ENCODE measurements at regions not wholly inside any gene's neighbourhood (a gene's known extent, or its start where the extent isn't known, plus 50 kb on each side); places are given as distances from the start of the nearest gene placed in this dataset.

DNA sequence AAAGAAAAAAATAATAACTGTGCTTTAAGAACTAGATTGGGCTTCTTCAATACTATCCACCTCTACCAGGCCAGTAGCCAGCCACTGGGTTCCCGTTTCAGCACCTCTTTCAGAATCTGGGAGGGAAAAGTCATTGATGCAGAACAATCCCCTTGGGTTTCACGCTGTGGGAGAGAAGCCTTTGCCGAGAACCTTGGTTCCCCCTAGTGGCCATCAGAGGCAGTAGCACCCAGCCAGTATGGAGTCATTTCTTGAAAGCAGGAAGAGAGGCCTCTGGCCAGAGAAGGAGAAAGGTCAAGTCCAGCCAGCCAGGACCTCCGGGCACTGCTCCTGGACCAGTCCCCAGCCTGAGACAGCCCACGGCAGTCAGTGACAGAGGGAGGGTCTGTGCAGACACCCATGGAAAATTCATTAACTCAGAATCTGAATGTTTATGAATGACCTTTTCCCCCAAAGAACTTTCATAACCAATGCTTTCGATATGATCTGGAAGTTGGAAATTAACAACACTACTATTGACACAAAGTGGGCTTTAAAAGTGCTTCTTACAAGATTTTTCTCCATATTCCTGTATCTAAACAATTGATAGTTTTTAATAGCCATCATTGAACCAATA lies 51.2 kb upstream of the CDH5 start:
- peak; percentile 1 for DNase-seq (ENCODE audit: low read depth)

DNA sequence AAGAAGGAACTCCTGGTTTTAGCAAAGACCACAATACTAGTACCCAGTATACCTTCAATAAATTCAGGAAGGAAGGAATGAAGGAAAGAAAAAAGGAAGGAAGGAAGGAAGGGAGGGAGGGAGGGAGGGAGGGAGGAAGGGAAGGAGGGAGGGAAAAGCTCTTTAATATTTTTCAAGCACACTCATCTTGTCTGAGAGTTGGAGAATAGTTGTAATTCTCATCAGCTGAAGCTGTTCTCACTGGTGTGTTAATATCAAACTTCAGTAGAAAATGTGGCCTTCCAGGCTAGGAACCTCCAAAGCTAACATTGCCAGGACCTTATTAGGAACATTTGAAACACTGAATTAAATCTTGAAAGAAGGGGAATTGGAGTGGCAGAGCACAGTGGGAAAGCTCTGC lies 55.2 kb upstream of the CDH5 start:
- DNase-seq (ENCODE audit: low read depth), result no peak

DNA sequence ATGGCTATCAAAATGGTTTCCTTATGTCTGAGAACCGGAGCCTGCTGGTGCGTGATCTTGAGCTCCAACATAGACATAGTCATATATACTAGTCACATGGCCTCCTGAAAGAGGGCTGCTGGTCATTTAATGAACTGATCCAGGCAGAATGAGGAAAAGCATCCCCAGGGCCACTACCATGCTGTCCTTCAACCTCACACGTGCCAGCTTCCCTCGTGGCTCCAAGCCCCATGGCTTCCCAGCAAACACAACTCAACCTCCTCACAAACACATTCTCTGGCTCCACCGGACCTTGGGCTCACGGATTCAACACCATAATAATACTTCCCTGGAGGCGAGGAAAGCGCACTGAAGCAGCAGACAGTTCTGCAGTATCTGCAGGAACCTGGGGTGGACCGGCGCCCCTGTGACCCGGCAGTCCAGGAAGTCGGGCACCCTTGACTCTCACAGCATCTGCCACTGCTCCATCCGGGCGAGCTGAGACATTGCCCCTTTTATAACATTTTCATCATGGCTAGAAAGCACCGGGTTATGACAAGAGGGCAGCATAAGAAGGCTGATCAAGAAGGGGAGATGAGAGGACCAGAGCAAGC lies 57.2 kb upstream of the CDH5 start:
- no peak for DNase-seq (ENCODE audit: low read depth)

DNA sequence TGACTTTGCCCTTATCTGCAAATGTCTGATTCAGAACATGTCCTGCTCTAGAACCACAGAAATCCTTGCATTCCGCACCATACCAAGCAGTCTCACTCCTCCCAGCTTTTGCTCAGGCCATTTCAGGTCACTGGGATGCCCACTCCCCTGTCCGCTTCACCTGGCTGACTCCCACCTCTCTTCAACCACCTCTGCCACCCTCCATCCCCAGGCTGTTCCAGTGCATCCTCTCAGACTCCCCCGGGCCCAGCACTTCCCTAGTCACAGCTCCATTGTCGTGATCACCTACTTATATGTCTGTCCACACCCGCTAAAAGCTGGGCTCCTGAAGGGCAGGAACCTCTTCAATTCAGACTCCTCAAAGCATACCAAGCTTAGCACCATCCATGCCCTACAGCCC lies 58.4 kb upstream of the CDH5 start:
- DNase-seq (ENCODE audit: low read depth), result no peak

DNA sequence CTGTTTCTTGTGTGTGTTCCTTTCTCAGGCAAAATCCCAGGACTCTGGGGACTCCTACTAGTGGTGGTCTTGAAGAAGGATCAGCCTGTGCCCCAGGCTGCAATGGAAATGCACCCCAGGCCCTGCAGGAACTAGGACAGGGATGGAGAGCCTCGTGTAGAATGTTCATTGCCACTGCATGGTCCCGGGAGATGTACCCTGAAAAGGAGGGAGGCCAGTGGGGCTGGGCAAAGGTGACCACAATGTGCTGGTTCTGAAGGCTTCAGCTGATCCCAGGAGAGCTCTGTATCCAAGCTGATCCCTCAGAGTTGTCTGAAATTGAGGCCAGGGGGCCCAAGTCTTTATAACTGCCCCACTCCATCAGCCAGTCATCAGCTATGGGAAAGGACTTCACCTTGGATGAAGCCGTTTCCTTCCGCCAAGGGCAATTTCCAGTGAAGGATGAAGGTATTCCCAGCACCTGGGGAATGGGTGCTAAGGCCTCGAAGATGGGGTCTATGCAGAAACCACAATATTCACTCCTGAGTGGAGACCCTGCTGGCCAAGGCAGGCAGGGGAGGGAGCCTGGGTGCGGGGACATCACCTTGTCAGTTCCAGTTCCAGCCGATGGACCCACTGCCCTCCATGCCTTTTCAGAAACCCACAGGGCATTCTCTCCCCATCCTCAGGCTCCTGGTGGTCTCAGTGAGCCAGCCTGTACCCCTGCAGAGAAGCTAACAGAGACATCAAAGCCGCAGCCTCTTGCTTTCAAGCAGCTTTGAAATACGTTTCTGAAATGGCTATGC lies 59.9 kb upstream of the CDH5 start:
- no peak for DNase-seq (ENCODE audit: low read depth)

DNA sequence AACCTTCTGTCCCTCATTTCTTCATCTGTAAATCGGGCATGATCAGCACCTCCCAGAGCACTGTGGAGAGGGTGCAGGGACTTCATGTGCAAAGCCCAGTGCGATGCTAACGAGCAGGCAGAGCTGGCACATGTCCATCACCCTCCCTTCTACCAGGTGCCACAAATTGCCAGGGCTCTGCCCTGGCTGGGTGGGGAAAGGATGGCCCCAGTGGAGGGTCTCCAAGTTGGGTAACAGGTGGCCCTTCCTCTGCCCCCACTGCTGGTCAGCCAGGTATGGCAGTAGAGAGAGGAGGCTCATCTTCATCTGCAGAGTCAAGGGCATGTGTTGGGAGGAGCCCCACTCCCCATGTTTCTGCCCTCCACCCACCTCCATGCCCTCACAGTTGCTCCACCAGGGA lies 61.5 kb upstream of the CDH5 start:
- DNase-seq (ENCODE audit: low read depth), result no peak

DNA sequence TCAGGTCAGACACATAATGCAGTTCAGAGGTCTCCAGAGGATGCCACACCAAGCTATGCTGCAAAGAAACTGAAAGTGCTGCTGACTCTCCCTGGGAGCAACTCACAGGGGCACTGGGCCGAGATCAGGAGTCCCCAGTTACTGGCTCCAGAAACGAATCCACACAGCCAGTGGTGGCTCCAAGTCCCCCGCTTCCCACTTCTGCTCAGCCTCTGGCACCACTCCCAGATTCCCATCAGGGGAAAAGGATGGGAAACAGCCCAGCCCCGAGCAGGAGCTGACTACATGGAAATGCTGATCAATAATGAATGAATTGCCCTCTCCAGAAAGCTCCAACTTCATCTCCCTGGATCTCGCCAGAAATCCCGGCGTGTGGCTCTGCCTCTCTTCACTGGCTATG lies 62.3 kb upstream of the CDH5 start:
- no peak for DNase-seq (ENCODE audit: low read depth)

DNA sequence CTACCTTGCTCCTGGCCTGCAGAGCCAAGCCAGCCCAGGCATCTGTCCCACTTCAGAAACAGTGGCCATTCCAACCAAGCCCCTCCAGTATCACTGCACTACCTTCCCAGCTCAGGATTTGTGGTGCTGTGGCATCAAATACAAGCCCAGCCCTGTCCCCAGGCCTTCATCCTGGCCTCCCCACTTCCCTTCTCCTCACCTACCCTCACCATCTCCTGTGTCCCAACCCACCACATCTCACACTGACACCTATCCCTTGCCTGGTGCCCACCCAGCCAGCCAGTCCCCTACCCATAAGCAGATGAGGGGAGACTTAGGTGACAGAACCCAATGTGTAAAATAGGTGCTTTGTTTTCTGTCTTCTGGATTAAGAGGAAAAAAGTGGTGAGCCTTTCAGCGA lies 66.0 kb upstream of the CDH5 start:
- DNase-seq (ENCODE audit: low read depth), result no peak

DNA sequence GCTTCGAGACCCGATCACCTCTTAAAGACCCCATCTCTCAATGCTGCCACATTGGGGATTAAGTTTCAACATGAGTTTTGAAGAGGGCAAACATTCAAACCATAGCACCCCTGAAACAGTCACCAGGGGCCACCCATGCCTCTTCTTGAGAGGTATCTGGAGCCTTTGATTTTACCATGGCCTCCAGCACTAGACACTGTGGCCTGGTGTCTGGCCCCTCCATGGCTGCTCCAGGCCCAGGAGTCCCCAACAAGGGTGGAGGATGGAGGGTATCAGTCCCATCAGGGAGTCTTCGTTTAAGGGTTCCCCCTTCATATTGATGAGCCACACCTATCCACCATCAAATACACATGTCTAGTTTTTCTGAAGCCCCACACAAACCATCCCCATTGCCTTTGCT lies 66.5 kb upstream of the CDH5 start:
- no peak for DNase-seq (ENCODE audit: low read depth)

DNA sequence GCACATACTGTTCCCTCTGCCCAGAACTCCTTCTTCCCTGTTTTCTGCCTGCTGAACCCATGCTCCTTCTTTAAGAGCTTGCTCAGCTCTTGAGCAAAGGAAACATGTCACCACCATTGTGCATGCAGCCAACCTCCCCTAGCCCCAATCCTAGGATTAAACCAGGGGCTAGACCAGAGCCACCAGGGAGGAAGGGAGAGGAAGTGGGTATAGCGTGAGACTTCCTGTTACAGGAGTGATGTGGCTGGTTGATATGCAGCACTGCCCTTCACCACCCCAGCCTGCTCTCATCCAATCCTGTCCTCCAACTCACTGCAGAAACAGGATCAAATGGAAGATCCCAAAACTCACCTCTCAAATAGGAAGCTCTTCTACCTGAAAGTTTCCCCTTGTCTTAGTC lies 67.1 kb upstream of the CDH5 start:
- DNase-seq (ENCODE audit: low read depth), result no peak

DNA sequence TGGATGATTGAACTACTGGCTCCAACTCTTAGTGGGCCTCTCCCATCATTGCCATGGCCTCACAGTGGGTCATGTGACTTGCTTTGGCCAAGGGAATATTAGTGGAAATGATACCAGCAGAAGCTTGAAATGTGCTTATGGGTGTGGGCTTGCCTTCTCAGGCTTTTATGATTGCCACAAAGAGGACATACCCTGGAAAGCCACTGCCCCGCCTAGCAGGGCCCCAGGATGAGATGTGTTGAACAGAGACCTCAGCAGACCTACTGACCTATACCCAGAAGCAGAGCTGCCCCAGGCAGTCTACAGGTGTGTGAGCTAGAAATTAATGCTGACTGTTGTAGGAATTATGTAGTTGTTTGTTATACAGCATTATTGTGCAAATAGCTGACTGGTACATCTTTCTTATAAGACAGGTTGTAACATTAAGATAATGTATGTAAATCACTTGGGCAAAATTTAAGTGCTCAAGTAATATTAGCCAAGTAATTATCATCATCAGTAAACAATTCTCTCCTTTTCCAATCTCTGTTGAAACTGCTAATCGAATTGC lies 67.8 kb upstream of the CDH5 start:
- DNase-seq (ENCODE audit: low read depth), result no peak

DNA sequence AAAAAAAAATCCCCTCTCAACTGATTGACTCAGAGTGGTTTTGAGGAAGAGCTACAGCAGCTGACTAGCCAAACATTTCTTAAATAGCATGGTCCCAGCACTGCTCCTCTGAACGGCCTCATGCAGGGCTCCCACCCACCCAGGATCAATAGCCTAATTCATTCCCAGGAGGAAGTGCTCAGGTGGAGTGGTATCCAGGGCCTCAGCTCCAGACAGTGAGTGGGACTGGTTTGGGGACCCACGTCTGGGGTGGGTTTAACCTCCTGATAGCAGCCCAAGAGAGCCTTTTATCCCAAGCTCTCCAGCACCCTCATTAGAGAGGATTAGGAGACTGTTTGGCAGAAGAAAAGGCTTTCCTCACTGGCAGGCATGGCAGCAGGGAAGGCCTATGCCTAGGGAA lies 68.5 kb upstream of the CDH5 start:
- no peak for DNase-seq (ENCODE audit: low read depth)

DNA sequence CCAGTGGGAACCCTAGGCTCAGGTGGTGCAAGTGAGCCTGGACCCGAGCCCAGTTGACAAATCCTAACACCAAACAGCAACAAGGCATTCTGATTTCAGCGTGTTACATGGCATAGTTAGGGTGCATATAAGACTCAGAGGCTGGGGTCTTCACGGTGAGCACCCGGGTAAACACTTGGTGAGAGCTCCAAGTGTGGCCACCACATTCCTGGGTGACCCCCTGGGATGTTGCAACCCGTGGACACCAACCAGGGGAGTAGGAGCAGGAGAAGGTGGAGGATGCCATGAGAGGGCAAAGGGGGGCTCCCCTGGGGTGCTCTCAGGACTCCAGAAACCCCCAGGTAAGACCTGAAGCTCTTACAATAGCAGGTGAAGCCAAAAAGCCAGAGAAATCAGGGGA lies 69.9 kb upstream of the CDH5 start:
- DNase-seq (ENCODE audit: low read depth), result no peak

DNA sequence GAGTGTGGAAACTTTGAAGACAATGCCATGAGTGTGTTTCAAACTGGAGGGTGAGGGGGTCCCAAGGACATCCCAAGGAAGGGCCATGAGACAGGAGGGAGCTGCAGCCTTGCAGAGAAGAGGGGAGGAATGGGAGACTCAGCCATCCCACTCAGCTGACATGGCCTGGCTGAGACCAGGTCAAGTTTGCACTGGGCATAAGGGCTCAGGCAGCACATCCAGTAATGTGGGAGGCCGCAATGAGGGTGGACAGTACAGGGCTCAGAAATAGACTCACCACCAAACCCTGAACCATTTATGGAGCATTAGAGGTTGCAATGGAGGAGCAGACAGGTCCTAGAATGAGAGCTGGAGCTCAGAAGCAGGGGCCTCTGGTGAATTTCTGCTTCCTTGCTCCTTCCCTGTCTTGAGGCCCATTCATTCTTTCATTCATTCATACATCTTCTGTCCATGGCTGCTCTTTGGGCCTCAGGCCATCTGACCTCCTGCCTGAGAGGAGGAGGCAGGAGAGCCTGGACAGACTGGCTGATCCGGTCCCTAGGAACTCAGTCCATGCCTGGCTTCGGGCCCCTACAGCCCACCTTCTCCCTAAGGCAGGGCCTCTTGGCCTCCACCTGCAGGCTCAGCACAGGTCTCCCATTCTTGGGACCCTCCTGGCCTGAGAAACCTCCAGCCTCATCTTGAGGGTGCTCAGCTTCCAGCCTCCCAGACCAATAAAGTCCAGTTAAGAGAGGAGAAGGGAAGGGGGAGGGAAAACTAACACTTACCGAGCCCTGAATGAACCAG lies 70.5 kb upstream of the CDH5 start:
- no peak for DNase-seq (ENCODE audit: low read depth)

DNA sequence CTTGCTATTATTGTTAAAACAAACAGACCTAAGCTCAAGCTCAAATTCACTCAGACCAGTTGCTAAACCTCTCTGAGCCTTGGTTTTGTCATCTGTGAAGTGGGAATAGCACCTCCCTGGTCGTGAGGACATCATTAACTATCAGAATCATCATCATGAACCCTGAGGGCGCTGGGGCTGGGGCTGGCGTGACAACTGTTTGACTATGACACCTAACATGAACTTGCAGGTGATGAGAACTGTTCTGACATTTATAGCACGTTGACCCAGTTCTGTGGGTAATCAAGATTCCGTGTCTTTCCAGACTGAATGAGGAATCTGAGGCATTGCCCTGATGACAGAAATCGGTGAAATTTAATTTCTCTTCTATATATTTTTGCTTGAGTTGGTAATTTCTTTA lies 71.3 kb upstream of the CDH5 start:
- no peak for DNase-seq (ENCODE audit: low read depth)

DNA sequence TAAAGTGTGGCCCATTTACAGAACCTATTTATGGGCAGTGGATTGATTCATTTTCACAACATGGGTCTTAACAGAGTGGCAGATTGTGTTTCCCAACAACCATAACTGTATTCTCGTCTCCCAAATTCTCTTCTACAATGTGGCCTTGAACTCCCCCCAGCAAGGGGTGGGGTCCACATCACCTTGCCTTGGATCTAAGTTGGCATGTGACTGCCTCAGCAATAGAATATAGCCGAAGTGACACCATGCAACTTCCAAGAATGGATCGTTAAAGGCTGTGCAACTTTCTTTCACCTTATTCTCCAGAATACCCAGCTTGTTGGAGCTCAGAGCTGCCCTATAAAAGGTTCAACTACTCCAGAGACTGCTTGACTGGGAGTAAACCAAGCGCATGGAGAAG lies 72.0 kb upstream of the CDH5 start:
- DNase-seq (ENCODE audit: low read depth), result no peak

DNA sequence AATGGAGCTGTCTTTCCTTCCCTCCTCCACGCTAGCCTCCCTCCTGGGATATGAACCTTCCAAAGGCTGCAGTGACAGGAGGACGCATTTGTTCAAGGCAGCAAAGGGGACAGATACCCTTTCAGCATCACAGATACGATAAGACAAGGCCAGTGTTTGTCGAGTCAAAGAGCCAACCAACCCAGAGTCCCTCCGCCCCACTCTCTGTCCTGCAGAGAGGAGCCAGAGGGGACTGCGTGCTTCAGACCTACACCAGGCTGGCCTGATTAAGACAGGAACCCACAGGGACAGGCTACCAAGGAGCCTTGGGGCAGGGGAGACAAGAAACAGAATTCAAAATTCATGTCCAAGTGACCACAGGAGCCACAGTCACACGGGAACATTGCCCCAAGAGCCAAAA lies 72.6 kb upstream of the CDH5 start:
- DNase-seq (ENCODE audit: low read depth), result no peak

DNA sequence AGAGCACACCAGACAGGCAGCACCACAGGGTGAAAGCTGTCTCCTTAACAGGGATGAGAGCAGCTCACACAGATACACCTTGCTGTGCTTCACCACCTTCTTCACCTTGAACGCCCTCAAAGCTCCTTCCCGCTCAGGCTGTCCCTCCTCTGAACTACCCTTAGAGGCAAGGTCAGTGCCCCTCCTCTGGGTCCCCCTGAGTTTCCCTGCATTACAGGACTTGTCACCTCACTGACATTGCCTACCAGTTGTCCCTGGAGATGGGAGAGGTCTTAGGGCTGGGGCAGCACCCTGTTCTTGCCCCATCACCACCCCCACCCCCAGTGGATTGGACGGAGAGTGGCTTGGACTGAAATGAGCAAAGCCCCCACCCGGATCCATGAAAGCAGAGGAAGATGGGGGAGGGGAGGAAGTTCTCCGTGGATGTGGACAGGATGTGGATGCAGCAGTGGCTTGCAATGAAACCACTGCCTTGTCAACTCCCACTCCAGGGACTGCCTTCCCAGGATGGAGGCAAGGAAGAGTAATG lies 73.2 kb upstream of the CDH5 start:
- DNase-seq (ENCODE audit: low read depth), result no peak

DNA sequence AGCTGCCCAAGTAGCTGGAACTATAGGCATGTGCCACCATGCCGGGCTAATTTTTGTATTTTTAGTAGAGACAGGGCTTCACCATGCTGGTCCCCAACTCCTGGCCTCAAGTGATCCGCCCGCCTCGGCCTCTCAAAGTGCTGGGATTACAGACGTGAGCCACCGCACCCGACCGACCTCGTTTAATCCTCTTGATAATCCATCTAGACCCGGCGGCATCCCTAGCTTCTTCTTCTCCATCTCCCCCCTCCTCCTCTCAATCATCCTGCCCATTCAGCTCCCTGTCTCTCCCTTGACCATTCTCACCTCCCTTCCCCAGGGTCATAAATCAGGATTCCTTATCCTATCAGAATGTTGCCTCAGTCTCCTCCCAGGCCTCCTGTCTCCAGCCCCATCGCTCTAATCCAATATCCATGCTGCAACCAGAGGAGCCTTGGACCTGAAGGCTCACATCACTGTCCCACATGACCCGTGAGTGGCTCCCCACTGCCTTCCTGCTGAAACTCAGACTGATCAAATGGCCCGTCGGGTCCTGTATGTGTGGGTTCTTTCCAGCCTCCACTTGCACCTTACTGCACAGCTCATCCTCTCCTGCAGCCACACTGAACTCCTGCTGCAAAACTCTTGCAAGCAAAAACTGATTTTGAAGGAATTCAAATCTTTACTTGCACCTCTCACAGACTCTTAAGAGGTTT lies 74.1 kb upstream of the CDH5 start:
- no peak for DNase-seq (ENCODE audit: low read depth)

DNA sequence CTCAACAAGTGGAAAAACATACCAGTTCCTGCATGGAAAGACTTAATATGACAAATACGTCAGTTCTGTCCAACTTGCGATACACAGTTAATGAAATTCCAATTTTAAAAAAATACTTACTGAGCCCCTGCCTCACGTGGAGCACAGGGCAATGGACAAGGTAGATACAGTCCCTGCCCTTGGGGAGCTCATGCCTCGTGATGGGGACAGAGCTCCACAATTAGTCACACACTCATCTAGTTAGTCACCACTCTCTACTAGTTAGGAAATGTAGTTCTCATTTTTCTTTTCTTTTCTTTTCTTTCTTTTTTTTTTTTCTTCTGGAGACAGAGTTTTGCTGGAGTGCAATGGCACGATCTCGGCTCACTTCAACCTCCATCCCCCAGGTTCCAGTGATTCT lies 74.7 kb upstream of the CDH5 start:
- DNase-seq (ENCODE audit: low read depth), result no peak

DNA sequence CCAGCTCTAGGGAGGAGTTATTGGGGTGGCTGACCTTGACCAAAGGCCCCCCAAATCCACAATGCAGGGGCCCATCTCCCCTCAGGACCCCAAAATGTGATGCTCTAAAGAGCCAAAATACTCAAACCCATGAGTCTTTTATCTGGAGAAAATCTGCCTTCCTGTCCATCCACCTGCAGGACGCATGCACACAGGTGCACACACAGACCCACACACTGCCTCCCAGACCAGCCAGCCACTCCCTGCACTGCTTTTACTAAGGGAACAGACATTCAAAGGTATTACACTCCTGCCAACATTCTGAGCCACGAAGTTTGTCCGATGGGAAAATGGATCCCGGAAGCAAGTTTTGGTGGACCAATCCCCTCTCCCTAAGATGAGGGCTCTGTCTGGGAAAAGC lies 76.1 kb upstream of the CDH5 start:
- DNase-seq (ENCODE audit: low read depth), result no peak

DNA sequence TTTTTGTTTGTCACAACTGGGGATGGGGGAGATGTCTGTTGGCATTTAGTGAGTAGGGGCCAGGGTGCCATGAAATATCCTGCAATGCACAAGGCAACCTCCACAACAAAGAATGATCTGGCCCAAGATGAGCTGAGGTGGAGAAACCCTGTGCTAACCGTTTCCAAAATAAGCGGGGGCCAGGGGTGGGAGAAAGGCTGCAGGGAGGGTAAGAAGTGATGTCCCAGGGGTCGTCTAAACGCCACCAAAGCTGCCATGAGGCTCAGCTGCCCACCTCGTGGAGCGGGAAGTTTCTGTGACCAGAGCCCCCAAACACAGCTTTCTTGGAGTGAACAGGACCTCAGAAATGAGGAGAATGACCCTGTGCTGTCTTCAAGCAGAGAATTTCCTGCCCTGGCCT lies 76.5 kb upstream of the CDH5 start:
- DNase-seq (ENCODE audit: low read depth), result no peak
